B cell (primary cell): ENCODE measurements at regions not wholly inside any gene's neighbourhood (a gene's known extent, or its start where the extent isn't known, plus 50 kb on each side); places are given as distances from the start of the nearest gene placed in this dataset.

Source experiments
- ATAC-seq: fragments of 200-7000 bp; cut with Tn5 transposase; one replicate; pipeline ENCODE4 v1.10.0; 2021; ENCODE audit warnings: low read depth, mild to moderate bottlenecking, moderate number of reproducible peaks, moderate library complexity
- CTCF ChIA-PET: fragments of 350-600 bp; sonication (Branson Sonifier 250); formaldehyde crosslinking; loops from one replicate; lab custom pipeline; 2021; ENCODE audit warnings: antibody characterized with exemption, inconsistent platforms; lab: Charles Lee
- POLR2A ChIA-PET: fragments of 350-600 bp; sonication (Branson Sonifier 250); formaldehyde crosslinking; loops from one replicate; lab custom pipeline; 2021; ENCODE audit warnings: antibody characterized with exemption; lab: Charles Lee
- DNase-seq: peaks from one replicate; pipeline ENCODE4 v3.0.0; 2013
- H2AFZ ChIP-seq: 2 replicates; pipeline ENCODE4 v1.6.1; 2012; ENCODE audit warnings: mild to moderate bottlenecking, low read depth, low read length; ENCODE audit not compliant: insufficient read depth, poor library complexity, severe bottlenecking
- H3K27ac ChIP-seq, 2 donors: 1 replicate in 1 of 2; 2 replicates in 1 of 2; pipeline ENCODE4 v1.5.1; 2012 to 2013; ENCODE audit warnings: low read length in 2 of 2, mild to moderate bottlenecking in 2 of 2, moderate library complexity in 1 of 2
- H3K27me3 ChIP-seq, 4 experiments: fragments of 200-600 bp in 1 of 4; sonication (generic) in 1 of 4; replicated peaks in 1 of 4; 1 replicate in 2 of 4; 2 replicates in 2 of 4; pipeline versions ENCODE4 v1.6.1 to v1.7.0; 2013 to 2016; ENCODE audit warnings: low read length in 3 of 4, mild to moderate bottlenecking in 2 of 4, mixed read lengths in 1 of 4, moderate library complexity in 1 of 4; ENCODE audit not compliant: insufficient read depth in 4 of 4, control insufficient read depth in 3 of 4; ENCODE audit errors: control extremely low read depth in 1 of 4
- H3K36me3 ChIP-seq, 2 experiments: replicated peaks in 1 of 2; 1 replicate in 1 of 2; 2 replicates in 1 of 2; pipeline versions ENCODE4 v1.6.1 to v1.7.1; 2013; ENCODE audit warnings: low read length in 1 of 2; ENCODE audit not compliant: insufficient read depth in 2 of 2, control insufficient read depth in 1 of 2; ENCODE audit errors: control extremely low read depth in 1 of 2, extremely low read depth in 1 of 2
- H3K4me1 ChIP-seq, 2 donors: fragments of 200-600 bp in 1 of 2; sonication (generic) in 1 of 2; 1 replicate in 1 of 2; 2 replicates in 1 of 2; pipeline versions ENCODE4 v1.5.1 to v1.6.1; 2013 to 2017; ENCODE audit warnings: low read length in 2 of 2; ENCODE audit not compliant: control insufficient read depth in 2 of 2, insufficient read depth in 2 of 2
- H3K4me2 ChIP-seq: replicated peaks from 2 replicates; pipeline ENCODE3; 2012; ENCODE audit warnings: mild to moderate bottlenecking, low read depth, low read length; ENCODE audit not compliant: poor library complexity, severe bottlenecking
- H3K4me3 ChIP-seq, 5 experiments: fragments of 200-600 bp in 1 of 5; sonication (generic) in 1 of 5; 1 replicate in 3 of 5; 2 replicates in 2 of 5; pipeline versions ENCODE4 v1.5.1 to v1.7.0; 2011 to 2016; ENCODE audit warnings: low read length in 4 of 5, mild to moderate bottlenecking in 4 of 5, low read depth in 2 of 5, control low read depth in 1 of 5, moderate library complexity in 1 of 5; ENCODE audit not compliant: insufficient read depth in 1 of 5; ENCODE audit errors: control extremely low read depth in 1 of 5, extremely low read depth in 1 of 5
- H3K79me2 ChIP-seq: fragments of 200-600 bp; sonication (generic); one replicate; pipeline ENCODE4 v1.6.0; 2016; ENCODE audit warnings: low read length; ENCODE audit not compliant: control insufficient read depth, insufficient read depth
- H3K9ac ChIP-seq: fragments of 200-600 bp; sonication (generic); 2 replicates; pipeline ENCODE4 v1.6.1; 2017; ENCODE audit warnings: mild to moderate bottlenecking, low read length, moderate library complexity
- H3K9me3 ChIP-seq, 3 donors: one replicate each; pipeline versions ENCODE4 v1.6.1 to v1.7.1; 2013; ENCODE audit warnings: low read length in 2 of 3; ENCODE audit not compliant: control insufficient read depth in 2 of 3, insufficient read depth in 1 of 3; ENCODE audit errors: control extremely low read depth in 1 of 3
- H4K20me1 ChIP-seq: 2 replicates; pipeline ENCODE4 v1.6.0; 2012; ENCODE audit warnings: mild to moderate bottlenecking, low read length; ENCODE audit not compliant: insufficient read depth, control insufficient read depth, poor library complexity, severe bottlenecking
- H3K27ac Mint-ChIP-seq: one replicate; pipeline ENCODE4 v1.8.0; 2021; ENCODE audit warnings: mixed read lengths
- H3K27me3 Mint-ChIP-seq: one replicate; pipeline ENCODE4 v1.8.0; 2021; ENCODE audit warnings: mixed read lengths
- H3K4me1 Mint-ChIP-seq: one replicate; pipeline ENCODE4 v1.8.0; 2021; ENCODE audit warnings: mixed read lengths
- H3K4me3 Mint-ChIP-seq: one replicate; pipeline ENCODE4 v1.8.0; 2021; ENCODE audit warnings: mixed read lengths
- H3K9me3 Mint-ChIP-seq: one replicate; pipeline ENCODE4 v1.8.0; 2022; ENCODE audit warnings: mixed read lengths; ENCODE audit not compliant: insufficient read depth
- CTCF ChIP-seq: fragments of 200-600 bp; IDR thresholded peaks from one replicate; pipeline ENCODE4 v1.8.0; 2022; ENCODE audit warnings: antibody characterized with exemption, mild to moderate bottlenecking
- EZH2 ChIP-seq: IDR thresholded peaks from 2 replicates; pipeline ENCODE4 v1.6.1; 2012; ENCODE audit warnings: borderline replicate concordance, low read depth, mild to moderate bottlenecking, moderate library complexity, low read length; ENCODE audit not compliant: insufficient read depth, poor library complexity, severe bottlenecking
- WGBS: methylation state at CpG from one replicate; pipeline ENCODE4 v1.1.5; 2013; ENCODE audit warnings: missing lambda C conversion rate; ENCODE audit not compliant: insufficient coverage; 5-methylcytosine and 5-hydroxymethylcytosine counted together
- intact Hi-C: fragments of 100-400 bp; cut with micrococcal nuclease; formaldehyde crosslinking; loops from one replicate; pipeline ENCODE4 v1.10.0; 2022

GRCh38 chr11:81494431-81494830, 1239.2 kb downstream of the FAM181B start:
- H4K20me1 ChIP-seq, result no peaks in the 10 kb centered on the region
- no peaks in the 10 kb centered on the region for H3K4me1 ChIP-seq
- ATAC-seq (no peak), DNase-seq (no peak)
- no peak overlapping the region for H3K9ac ChIP-seq
- no peaks in the 10 kb centered on the region for H3K9me3 ChIP-seq
- ChIA-PET POLR2A (no interaction called here), CTCF (no interaction called here)
- intact Hi-C loops, result no loop called here
- no peak overlapping the region for H2AFZ ChIP-seq
- no peaks in the 10 kb centered on the region for H3K27me3 ChIP-seq
- H3K4me3 Mint-ChIP-seq, result no peak overlapping the region
- peaks cover 1% of the 10 kb centered on the region for H3K9me3 Mint-ChIP-seq
- no peaks in the 10 kb centered on the region for H3K4me1 Mint-ChIP-seq
- no peaks in the 10 kb centered on the region for H3K27me3 Mint-ChIP-seq
- H3K27ac ChIP-seq, result no peak overlapping the region
- no peak overlapping the region for H3K27ac Mint-ChIP-seq
- H3K4me2 ChIP-seq, result no peak overlapping the region
- TF ChIP-seq EZH2 (no peak), CTCF (no peak)
- no peaks in the 10 kb centered on the region for H3K36me3 ChIP-seq
- no peaks in the 10 kb centered on the region for H3K79me2 ChIP-seq
- no peak overlapping the region for H3K4me3 ChIP-seq

- no peaks in the 10 kb centered on the region for H4K20me1 ChIP-seq
- H3K27ac ChIP-seq, result no peak overlapping the region
- H3K79me2 ChIP-seq, result no peaks in the 10 kb centered on the region
- H3K4me1 ChIP-seq, result no peaks in the 10 kb centered on the region
- H3K9me3 Mint-ChIP-seq, result peaks cover 1% of the 10 kb centered on the region
- H3K36me3 ChIP-seq, result no peaks in the 10 kb centered on the region
- H3K9ac ChIP-seq, result no peak overlapping the region
- DNase-seq (no peak), ATAC-seq (no peak)
- H2AFZ ChIP-seq, result no peak overlapping the region
- no peaks in the 10 kb centered on the region for H3K9me3 ChIP-seq
- no peak overlapping the region for H3K4me3 ChIP-seq
- WGBS, result no CpG with 5 or more reads among the region's 1 CpG
- ChIA-PET POLR2A (no interaction called here), CTCF (no interaction called here)
- TF ChIP-seq EZH2 (no peak), CTCF (no peak)
- no peaks in the 10 kb centered on the region for H3K27me3 ChIP-seq
- no peak overlapping the region for H3K4me2 ChIP-seq
- H3K27ac Mint-ChIP-seq, result no peak overlapping the region
- no peaks in the 10 kb centered on the region for H3K27me3 Mint-ChIP-seq
- no peaks in the 10 kb centered on the region for H3K4me1 Mint-ChIP-seq
- no peak overlapping the region for H3K4me3 Mint-ChIP-seq
- intact Hi-C loops, result no loop called here
Measured at GRCh38 chr11:81492923-81493445, 1240.7 kb downstream of the FAM181B start.
